ENCODE measurements at regions not wholly inside any gene's neighbourhood (a gene's known extent, or its start where the extent isn't known, plus 50 kb on each side); places are given as distances from the start of the nearest gene placed in this dataset.

GRCh38 chr14:55743551-55743950, 163.5 kb downstream of the KTN1 start:
- Histone ChIP-seq H3K9me1 (ENCODE audit: insufficient read depth, low read length) (0 out of 2 replicates have a peak, but pooled peaks cover 4% of the 10 kb centered on the region), H3K4me2 (ENCODE audit: low read depth, low read length) (no peak overlapping the region), H3K36me3 (ENCODE audit: control insufficient read depth, insufficient read depth, low read length) (no peaks in the 10 kb centered on the region), H3K56ac (ENCODE audit: extremely low read depth, insufficient read depth, low read length) (no peak overlapping the region), H3K4me1 (ENCODE audit: control insufficient read depth, insufficient read depth, low read length) (no peaks in the 10 kb centered on the region), H4K20me1 (ENCODE audit: insufficient read depth, low read length) (no peaks in the 10 kb centered on the region), H2BK5ac (ENCODE audit: low read depth, low read length, poor library complexity, severe bottlenecking) (no peak overlapping the region), H3K27me3 (ENCODE audit: control insufficient read depth, insufficient read depth, low read length) (peaks cover 4% of the 10 kb centered on the region), H2AK5ac (ENCODE audit: low read depth, low read length) (no peak overlapping the region), H3K9me3 (ENCODE audit: control insufficient read depth, insufficient read depth, low read length) (no peaks in the 10 kb centered on the region), H4K91ac (ENCODE audit: insufficient read depth, low read depth, low read length) (no peak overlapping the region), H3K14ac (replicated peaks; ENCODE audit: low read depth, low read length) (no peak overlapping the region), H4K8ac (ENCODE audit: low read depth in 2 of 2, low read length in 2 of 2) (no peak overlapping the region), H3K18ac (ENCODE audit: low read depth, low read length) (no peak overlapping the region), H3K79me1 (ENCODE audit: low read depth in 1 of 2, low read length in 2 of 2) (no peaks in the 10 kb centered on the region), H3K23ac (ENCODE audit: low read depth, low read length) (no peak overlapping the region), H2AK9ac (replicated peaks; ENCODE audit: low read depth, low read length, poor library complexity) (no peak overlapping the region), H3K4me3 (ENCODE audit: insufficient read depth, low read depth, low read length) (no peak overlapping the region), H2AFZ (replicated peaks; ENCODE audit: low read length, poor library complexity) (no peak overlapping the region), H2BK15ac (ENCODE audit: low read depth, low read length) (no peak overlapping the region), H3K27ac (ENCODE audit: insufficient read depth, low read length) (no peak overlapping the region), H4K5ac (ENCODE audit: low read depth, low read length) (no peak overlapping the region), H3K4ac (ENCODE audit: low read depth, low read length) (no peak overlapping the region), H2BK20ac (ENCODE audit: low read depth, low read length) (no peak overlapping the region), H2BK120ac (ENCODE audit: low read depth, low read length) (no peak overlapping the region), H3K9ac (ENCODE audit: low read depth, low read length) (no peak overlapping the region)
- no CpG with 5 or more reads among the region's 6 CpGs for WGBS, 2 experiments (ENCODE audit: extremely low coverage in 2 of 2, insufficient read length in 1 of 2)
- intact Hi-C loops (cut with micrococcal nuclease) = no loop called here
- in situ Hi-C loops (cut with MboI; ENCODE audit: low sequenced_read_pairs) = no loop called here
- ChIA-PET POLR2A (ENCODE audit: unreplicated experiment) (no interaction called here), CTCF (interaction anchor here (0.6 kb wide), 1 partner anchor 9 kb away, joined by 3 read pairs; no protein-coding TSS in a partner anchor)
- dilution Hi-C loops (cut with HindIII; ENCODE audit: low sequenced_read_pairs, unreplicated experiment) = no loop called here
- no TSS peak for BruUV-seq (replicated peaks)
- DNase-seq (no peak), ATAC-seq (ENCODE audit: low read depth) (no peak)
- TF ChIP-seq BHLHE40 (IDR thresholded peaks at IDR 0.05; ENCODE audit: low read depth, low read length) (no peak), MAFK (IDR thresholded peaks at IDR 0.05; ENCODE audit: low read depth, low read length) (no peak), CEBPB (IDR thresholded peaks at IDR 0.05; ENCODE audit: low read depth, low read length) (no peak), RAD21 (IDR thresholded peaks at IDR 0.05; ENCODE audit: low read length) (no peak), FOS (IDR thresholded peaks at IDR 0.05; ENCODE audit: low read depth, low read length) (no peak), MXI1 (IDR thresholded peaks at IDR 0.05; ENCODE audit: borderline replicate concordance, low read depth, low read length) (no peak), RFX5 (IDR thresholded peaks at IDR 0.05; ENCODE audit: low read depth, low read length) (no peak), SMC3 (IDR thresholded peaks at IDR 0.05; ENCODE audit: low read depth, low read length) (no peak), CHD1 (IDR thresholded peaks at IDR 0.05; ENCODE audit: low read depth, low read length) (no peak), MAZ (IDR thresholded peaks at IDR 0.05; ENCODE audit: borderline replicate concordance, low read depth, low read length) (no peak), RCOR1 (IDR thresholded peaks at IDR 0.05; ENCODE audit: insufficient replicate concordance, low read length) (no peak), NFE2L2 (IDR thresholded peaks at IDR 0.05; ENCODE audit: low read depth, low read length) (no peak), USF2 (IDR thresholded peaks at IDR 0.05; ENCODE audit: low read depth, low read length) (no peak), ELK1 (IDR thresholded peaks at IDR 0.05; ENCODE audit: borderline replicate concordance, low read depth, low read length) (no peak), POLR2A (IDR thresholded peaks at IDR 0.05; ENCODE audit: low read depth, low read length) (no peak)
- TF ChIP-seq, protein P1, sequence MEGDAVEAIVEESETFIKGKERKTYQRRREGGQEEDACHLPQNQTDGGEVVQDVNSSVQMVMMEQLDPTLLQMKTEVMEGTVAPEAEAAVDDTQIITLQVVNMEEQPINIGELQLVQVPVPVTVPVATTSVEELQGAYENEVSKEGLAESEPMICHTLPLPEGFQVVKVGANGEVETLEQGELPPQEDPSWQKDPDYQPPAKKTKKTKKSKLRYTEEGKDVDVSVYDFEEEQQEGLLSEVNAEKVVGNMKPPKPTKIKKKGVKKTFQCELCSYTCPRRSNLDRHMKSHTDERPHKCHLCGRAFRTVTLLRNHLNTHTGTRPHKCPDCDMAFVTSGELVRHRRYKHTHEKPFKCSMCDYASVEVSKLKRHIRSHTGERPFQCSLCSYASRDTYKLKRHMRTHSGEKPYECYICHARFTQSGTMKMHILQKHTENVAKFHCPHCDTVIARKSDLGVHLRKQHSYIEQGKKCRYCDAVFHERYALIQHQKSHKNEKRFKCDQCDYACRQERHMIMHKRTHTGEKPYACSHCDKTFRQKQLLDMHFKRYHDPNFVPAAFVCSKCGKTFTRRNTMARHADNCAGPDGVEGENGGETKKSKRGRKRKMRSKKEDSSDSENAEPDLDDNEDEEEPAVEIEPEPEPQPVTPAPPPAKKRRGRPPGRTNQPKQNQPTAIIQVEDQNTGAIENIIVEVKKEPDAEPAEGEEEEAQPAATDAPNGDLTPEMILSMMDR (conservative IDR thresholded peaks at IDR 0.05; ENCODE audit: low read depth, low read length) = no peak
